OCI-LY3 (cell line): ENCODE measurements at regions not wholly inside any gene's neighbourhood (a gene's known extent, or its start where the extent isn't known, plus 50 kb on each side); places are given as distances from the start of the nearest gene placed in this dataset.
"Not testable (repeated sequence)": the region's sequence is repeated elsewhere in the genome, so short reads cannot be mapped to it uniquely, and the experiment has no call there.

ENCODE experiments used
- H2AFZ ChIP-seq: fragments of 200-600, 300-600 bp; shearing (Covaris generic); 2 replicates; pipeline ENCODE4 v1.6.0; 2014; ENCODE audit warnings: antibody characterized with exemption, low read depth, low read length
- H3K27ac ChIP-seq: fragments of 200-600, 300-600 bp; sonication (generic); 2 replicates; pipeline ENCODE4 v1.5.1; 2014; ENCODE audit warnings: mild to moderate bottlenecking, low read length, moderate library complexity, mixed read lengths
- H3K27me3 ChIP-seq: fragments of 200-600, 300-600 bp; sonication (generic); 2 replicates; pipeline ENCODE4 v1.6.1; 2014; ENCODE audit warnings: low read depth, low read length, mixed read lengths
- H3K36me3 ChIP-seq: fragments of 200-600, 300-600 bp; sonication (generic); replicated peaks from 2 replicates; pipeline ENCODE3; 2014; ENCODE audit warnings: low read depth, low read length, mixed read lengths
- H3K4me1 ChIP-seq: fragments of 300-600, 200-600 bp; sonication (generic); 2 replicates; pipeline ENCODE4 v1.6.1; 2014; ENCODE audit warnings: low read length, mixed read lengths
- H3K4me2 ChIP-seq: fragments of 200-600, 300-600 bp; sonication (generic); 2 replicates; pipeline ENCODE4 v1.6.1; 2014; ENCODE audit warnings: low read length, mixed read lengths
- H3K4me3 ChIP-seq: fragments of 300-600, 200-600 bp; sonication (generic); 2 replicates; pipeline ENCODE4 v1.5.1; 2014; ENCODE audit warnings: antibody characterized with exemption, mild to moderate bottlenecking, low read length, moderate library complexity
- H3K79me2 ChIP-seq: fragments of 300-600, 200-600 bp; shearing (Covaris generic); 2 replicates; pipeline ENCODE4 v1.6.1; 2014; ENCODE audit warnings: mild to moderate bottlenecking, low read length, mixed read lengths
- H3K9ac ChIP-seq: fragments of 300-600, 200-600 bp; shearing (Covaris generic); 2 replicates; pipeline ENCODE4 v1.6.0; 2014; ENCODE audit warnings: mild to moderate bottlenecking, low read length, moderate library complexity
- H3K9me3 ChIP-seq: fragments of 200-600, 300-600 bp; shearing (Covaris generic); 2 replicates; pipeline ENCODE4 v1.6.1; 2014; ENCODE audit warnings: low read length, mixed read lengths; ENCODE audit not compliant: insufficient read depth
- H4K20me1 ChIP-seq: fragments of 200-600, 300-600 bp; sonication (generic); 2 replicates; pipeline ENCODE4 v1.6.1; 2016; ENCODE audit warnings: low read length, mixed read lengths; ENCODE audit not compliant: insufficient read depth
- EZH2phosphoT487 ChIP-seq: fragments of 200-600 bp; shearing (Covaris generic); IDR thresholded peaks from 2 replicates; pipeline ENCODE4 v1.6.1; 2018; ENCODE audit warnings: antibody characterized with exemption, mixed run types, low read depth
- TF ChIP-seq, protein P1 (sequence below): fragments of 200-600, 300-600 bp; sonication (generic); IDR thresholded peaks from 2 replicates; pipeline ENCODE4 v1.5.1; 2014; ENCODE audit warnings: antibody characterized with exemption, low read length, low read depth

DNA sequence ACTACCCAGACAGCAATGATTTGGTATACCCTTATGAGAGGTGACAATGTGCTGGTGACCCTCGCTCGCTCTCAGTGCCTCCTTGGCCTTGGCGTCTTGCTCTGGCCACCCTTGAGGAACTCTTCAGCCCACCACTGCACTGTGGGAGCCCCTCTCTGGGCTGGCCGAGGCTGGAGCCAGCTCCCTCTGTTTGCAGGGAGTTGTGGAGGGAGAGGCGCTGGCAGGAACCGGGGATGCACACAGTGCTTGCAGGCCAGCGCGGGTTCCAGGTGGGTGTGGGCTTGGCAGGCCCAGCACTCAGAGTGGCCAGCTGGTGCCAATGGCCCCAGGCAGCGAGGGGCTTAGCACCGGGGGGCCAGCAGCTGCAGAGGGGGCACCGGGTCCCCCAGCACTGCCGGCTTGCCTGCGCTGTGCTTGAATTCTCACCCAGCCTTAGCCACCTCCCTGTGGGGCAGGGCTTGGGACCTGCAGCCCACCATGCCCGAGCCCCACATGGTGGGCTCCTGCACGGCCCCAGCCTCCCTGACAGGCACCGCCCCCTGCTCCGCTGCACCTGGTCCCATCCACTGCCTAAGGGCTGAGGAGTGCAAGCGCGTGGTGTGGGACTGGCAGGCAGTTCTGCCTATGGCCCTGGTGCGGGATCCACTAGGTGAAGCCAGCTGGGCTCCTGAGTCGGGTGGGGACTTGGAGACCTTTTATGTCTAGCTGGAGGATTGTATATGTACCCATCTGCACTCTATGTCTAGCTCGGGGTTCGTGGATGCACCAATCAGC lies 857.0 kb upstream of the IGFBP7 start:
- TF ChIP-seq, protein P1, sequence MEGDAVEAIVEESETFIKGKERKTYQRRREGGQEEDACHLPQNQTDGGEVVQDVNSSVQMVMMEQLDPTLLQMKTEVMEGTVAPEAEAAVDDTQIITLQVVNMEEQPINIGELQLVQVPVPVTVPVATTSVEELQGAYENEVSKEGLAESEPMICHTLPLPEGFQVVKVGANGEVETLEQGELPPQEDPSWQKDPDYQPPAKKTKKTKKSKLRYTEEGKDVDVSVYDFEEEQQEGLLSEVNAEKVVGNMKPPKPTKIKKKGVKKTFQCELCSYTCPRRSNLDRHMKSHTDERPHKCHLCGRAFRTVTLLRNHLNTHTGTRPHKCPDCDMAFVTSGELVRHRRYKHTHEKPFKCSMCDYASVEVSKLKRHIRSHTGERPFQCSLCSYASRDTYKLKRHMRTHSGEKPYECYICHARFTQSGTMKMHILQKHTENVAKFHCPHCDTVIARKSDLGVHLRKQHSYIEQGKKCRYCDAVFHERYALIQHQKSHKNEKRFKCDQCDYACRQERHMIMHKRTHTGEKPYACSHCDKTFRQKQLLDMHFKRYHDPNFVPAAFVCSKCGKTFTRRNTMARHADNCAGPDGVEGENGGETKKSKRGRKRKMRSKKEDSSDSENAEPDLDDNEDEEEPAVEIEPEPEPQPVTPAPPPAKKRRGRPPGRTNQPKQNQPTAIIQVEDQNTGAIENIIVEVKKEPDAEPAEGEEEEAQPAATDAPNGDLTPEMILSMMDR = no peak
- TF ChIP-seq EZH2phosphoT487 = no peak

DNA sequence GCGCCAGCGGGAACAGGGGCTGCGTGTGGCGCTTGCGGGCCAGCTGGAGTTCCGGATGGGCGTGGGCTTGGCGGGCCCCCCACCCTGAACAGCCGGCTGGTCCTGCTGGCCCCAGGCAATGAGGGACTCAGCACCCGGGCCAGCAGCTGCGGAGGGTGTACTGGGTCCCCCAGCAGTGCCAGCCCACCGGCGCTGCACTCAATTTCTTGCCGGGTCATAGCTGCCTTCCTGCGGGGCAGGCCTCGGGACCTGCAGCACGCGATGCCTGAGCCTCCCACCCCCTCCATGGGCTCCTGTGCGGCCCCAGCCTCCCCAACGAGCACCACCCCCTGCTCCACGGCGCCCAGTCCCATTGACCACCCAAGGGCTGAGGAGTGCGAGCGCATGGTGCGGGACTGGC lies 855.2 kb upstream of the IGFBP7 start:
- H3K9me3 ChIP-seq, H3K27ac ChIP-seq, H3K4me1 ChIP-seq, H2AFZ ChIP-seq, H3K4me3 ChIP-seq, H4K20me1 ChIP-seq, H3K9ac ChIP-seq, H3K36me3 ChIP-seq, H3K27me3 ChIP-seq, H3K4me2 ChIP-seq, H3K79me2 ChIP-seq: not testable (repeated sequence)

More for the DNA sequence above, 857.0 kb upstream of the IGFBP7 start:
- Histone ChIP-seq H4K20me1 (no peaks in the 10 kb centered on the region), H3K4me2 (no peak overlapping the region), H3K79me2 (no peaks in the 10 kb centered on the region), H3K9ac (no peak overlapping the region), H3K9me3 (no peaks in the 10 kb centered on the region), H3K36me3 (no peaks in the 10 kb centered on the region), H3K27me3 (no peaks in the 10 kb centered on the region), H3K4me1 (no peaks in the 10 kb centered on the region), H3K27ac (no peak overlapping the region), H3K4me3 (no peak overlapping the region), H2AFZ (no peak overlapping the region)

DNA sequence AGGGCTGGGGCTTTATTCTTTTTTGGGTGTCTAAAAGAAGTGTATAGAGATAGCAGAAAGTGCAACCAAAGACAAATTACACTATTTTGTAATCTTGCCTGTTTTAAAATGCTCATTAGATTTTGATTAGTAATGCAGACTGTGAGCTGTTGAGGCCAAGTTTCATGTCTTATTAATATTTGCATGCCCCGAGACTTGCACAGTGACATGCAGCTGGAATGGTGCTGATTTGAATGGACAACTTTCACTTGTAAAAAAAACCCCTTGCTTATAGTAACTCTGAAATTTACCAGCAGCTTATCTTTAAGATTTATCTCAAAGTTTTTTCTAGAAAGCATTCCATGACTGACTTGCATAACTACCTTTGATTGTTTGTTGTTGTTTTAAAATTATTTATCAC lies 835.1 kb upstream of the IGFBP7 start:
- Histone ChIP-seq H3K9me3 (no peaks in the 10 kb centered on the region), H3K4me3 (peak overlapping the region; percentile 22), H4K20me1 (no peaks in the 10 kb centered on the region), H3K79me2 (no peaks in the 10 kb centered on the region), H3K27ac (peak overlapping the region; percentile 12; the same call in 1 of the 2 replicates), H3K4me2 (peak overlapping the region; percentile 59), H2AFZ (0 out of 2 replicates have a peak overlapping the region, but pooled peaks have one; percentile 19), H3K9ac (no peak overlapping the region), H3K36me3 (no peaks in the 10 kb centered on the region), H3K4me1 (peaks cover 23% of the 10 kb centered on the region), H3K27me3 (no peaks in the 10 kb centered on the region)
- no peak for TF ChIP-seq EZH2phosphoT487
- TF ChIP-seq, protein P1 = no peak

DNA sequence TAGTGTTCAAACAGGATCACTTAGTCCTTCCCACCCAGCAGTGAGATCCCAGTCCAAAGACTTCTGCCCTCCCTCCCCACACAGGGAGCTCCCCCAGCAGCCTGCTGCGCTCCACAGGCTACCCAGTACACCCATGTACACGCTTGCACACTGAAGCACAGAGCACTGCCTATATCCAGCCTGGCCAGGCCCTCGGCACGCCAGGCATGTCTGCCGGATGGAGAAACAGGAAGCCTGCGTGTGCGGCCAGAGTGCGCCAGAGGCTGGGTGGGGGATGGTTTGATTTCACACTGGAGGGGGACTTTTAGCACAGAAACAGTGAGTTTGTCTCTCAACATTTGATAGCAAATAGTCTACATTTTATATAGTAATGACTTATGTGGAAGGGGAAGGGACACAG lies 833.5 kb upstream of the IGFBP7 start:
- no peak for TF ChIP-seq EZH2phosphoT487
- TF ChIP-seq, protein P1 = no peak
- Histone ChIP-seq H2AFZ (peak overlapping the region; percentile 79), H3K27ac (no peak overlapping the region), H3K36me3 (no peaks in the 10 kb centered on the region), H3K79me2 (no peaks in the 10 kb centered on the region), H3K27me3 (no peaks in the 10 kb centered on the region), H3K4me2 (peak overlapping the region; percentile 44), H3K4me3 (peak overlapping the region; percentile 16; the same call in 1 of the 2 replicates), H4K20me1 (no peaks in the 10 kb centered on the region), H3K9me3 (no peaks in the 10 kb centered on the region), H3K9ac (no peak overlapping the region), H3K4me1 (peaks cover 23% of the 10 kb centered on the region)

DNA sequence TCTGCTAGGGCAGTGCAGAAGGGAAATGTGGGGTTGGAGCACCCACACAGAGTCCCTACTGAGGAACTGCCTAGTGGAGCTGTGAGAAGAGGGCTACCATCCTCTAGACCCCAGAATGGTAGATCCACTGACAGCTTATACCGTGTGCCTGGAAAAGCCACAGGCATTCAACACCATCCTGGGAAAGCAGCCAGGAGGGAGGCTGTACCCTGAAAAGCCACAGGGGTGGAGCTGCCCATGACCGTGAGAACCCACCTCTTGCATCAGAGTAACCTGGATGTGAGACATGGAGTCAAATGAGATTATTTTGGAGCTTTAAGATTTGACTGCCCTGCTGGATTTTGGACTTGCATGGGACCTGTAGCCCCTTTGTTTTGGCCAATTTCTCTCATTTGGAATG lies 827.1 kb upstream of the IGFBP7 start:
- H3K9me3 ChIP-seq, H3K79me2 ChIP-seq, H3K4me3 ChIP-seq, H2AFZ ChIP-seq, H3K9ac ChIP-seq, H3K36me3 ChIP-seq, H3K27ac ChIP-seq, H4K20me1 ChIP-seq, H3K27me3 ChIP-seq, H3K4me2 ChIP-seq: not testable (repeated sequence)
- H3K4me1 ChIP-seq = peaks cover 11% of the 10 kb centered on the region
